Activated B cell treated with CpG ODN at 0.5 μM for 24 hours (primary cell): ENCODE measurements at regions not wholly inside any gene's neighbourhood (a gene's known extent, or its start where the extent isn't known, plus 50 kb on each side); places are given as distances from the start of the nearest gene placed in this dataset.

Source experiments
- ATAC-seq: fragments of 200-7000 bp; cut with Tn5 transposase; one replicate; pipeline ENCODE4 v1.10.0; 2021; ENCODE audit warnings: low read depth, mild to moderate bottlenecking, moderate library complexity
- CTCF ChIA-PET: fragments of 350-600 bp; sonication (Branson Sonifier 250); formaldehyde crosslinking; loops from one replicate; lab custom pipeline; 2021; ENCODE audit warnings: antibody characterized with exemption; lab: Charles Lee
- POLR2A ChIA-PET: fragments of 350-600 bp; sonication (Branson Sonifier 250); formaldehyde crosslinking; loops from one replicate; lab custom pipeline; 2021; ENCODE audit warnings: antibody characterized with exemption; lab: Charles Lee
- DNase-seq: peaks from one replicate; pipeline ENCODE4 v3.0.0; 2022
- H3K27ac Mint-ChIP-seq: one replicate; pipeline ENCODE4 v1.8.0; 2020; ENCODE audit warnings: mixed read lengths
- H3K27me3 Mint-ChIP-seq: one replicate; pipeline ENCODE4 v1.8.0; 2021; ENCODE audit warnings: mixed read lengths
- H3K36me3 Mint-ChIP-seq: one replicate; pipeline ENCODE4 v1.8.0; 2021; ENCODE audit warnings: low read depth, mixed read lengths
- H3K4me1 Mint-ChIP-seq: one replicate; pipeline ENCODE4 v1.8.0; 2021; ENCODE audit warnings: mixed read lengths
- H3K4me3 Mint-ChIP-seq: one replicate; pipeline ENCODE4 v1.8.0; 2020; ENCODE audit warnings: mild to moderate bottlenecking, mixed read lengths
- H3K9me3 Mint-ChIP-seq: one replicate; pipeline ENCODE4 v1.8.0; 2020; ENCODE audit warnings: mixed read lengths
- intact Hi-C: fragments of 100-400 bp; cut with micrococcal nuclease; formaldehyde crosslinking; loops from one replicate; pipeline ENCODE4 v1.15.1; 2024
- TF ChIP-seq, protein P1 (sequence below): fragments of 200-600 bp; IDR thresholded peaks from one replicate; pipeline ENCODE4 v1.8.0; 2022; ENCODE audit warnings: antibody characterized with exemption, mild to moderate bottlenecking

- POLR2A ChIA-PET, result no interaction called here
- TF ChIP-seq, protein P1, sequence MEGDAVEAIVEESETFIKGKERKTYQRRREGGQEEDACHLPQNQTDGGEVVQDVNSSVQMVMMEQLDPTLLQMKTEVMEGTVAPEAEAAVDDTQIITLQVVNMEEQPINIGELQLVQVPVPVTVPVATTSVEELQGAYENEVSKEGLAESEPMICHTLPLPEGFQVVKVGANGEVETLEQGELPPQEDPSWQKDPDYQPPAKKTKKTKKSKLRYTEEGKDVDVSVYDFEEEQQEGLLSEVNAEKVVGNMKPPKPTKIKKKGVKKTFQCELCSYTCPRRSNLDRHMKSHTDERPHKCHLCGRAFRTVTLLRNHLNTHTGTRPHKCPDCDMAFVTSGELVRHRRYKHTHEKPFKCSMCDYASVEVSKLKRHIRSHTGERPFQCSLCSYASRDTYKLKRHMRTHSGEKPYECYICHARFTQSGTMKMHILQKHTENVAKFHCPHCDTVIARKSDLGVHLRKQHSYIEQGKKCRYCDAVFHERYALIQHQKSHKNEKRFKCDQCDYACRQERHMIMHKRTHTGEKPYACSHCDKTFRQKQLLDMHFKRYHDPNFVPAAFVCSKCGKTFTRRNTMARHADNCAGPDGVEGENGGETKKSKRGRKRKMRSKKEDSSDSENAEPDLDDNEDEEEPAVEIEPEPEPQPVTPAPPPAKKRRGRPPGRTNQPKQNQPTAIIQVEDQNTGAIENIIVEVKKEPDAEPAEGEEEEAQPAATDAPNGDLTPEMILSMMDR, result no peak
- no peaks in the 10 kb centered on the region for H3K36me3 Mint-ChIP-seq
- H3K4me3 Mint-ChIP-seq, result no peak overlapping the region
- DNase-seq (no peak), ATAC-seq (no peak)
- H3K9me3 Mint-ChIP-seq, result no peaks in the 10 kb centered on the region
- H3K27ac Mint-ChIP-seq, result no peak overlapping the region
- CTCF ChIA-PET, result no interaction called here
- no peaks in the 10 kb centered on the region for H3K4me1 Mint-ChIP-seq
- intact Hi-C loops, result no loop called here
- H3K27me3 Mint-ChIP-seq, result peaks cover 1% of the 10 kb centered on the region
Observed at GRCh38 chr1:55468142-55468795, 253.1 kb upstream of the USP24 start.

DNA sequence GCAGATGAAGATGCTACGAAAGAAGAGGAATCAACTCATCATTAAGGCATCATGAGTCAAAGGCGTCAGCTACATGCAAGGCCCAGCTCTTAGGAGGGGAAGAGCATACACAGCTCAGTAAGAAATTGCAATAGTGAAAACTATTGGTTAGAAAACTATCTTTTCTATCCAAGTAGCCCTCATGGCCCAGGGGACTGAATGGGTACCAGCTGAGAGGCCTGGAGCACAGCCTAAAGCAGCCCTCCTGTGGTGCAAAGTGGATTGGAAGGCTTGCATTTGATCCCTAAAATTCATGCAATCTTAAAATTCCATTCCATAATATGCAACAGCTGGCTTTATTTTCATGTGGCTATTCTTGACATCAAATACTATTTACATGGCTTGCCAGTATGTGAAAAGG, 251.8 kb upstream of the USP24 start:
- Mint-ChIP-seq H3K27me3 (peaks cover 2% of the 10 kb centered on the region), H3K4me3 (no peak overlapping the region), H3K36me3 (no peaks in the 10 kb centered on the region), H3K4me1 (no peaks in the 10 kb centered on the region), H3K27ac (no peak overlapping the region), H3K9me3 (no peaks in the 10 kb centered on the region)
- TF ChIP-seq, protein P1, result no peak
- ATAC-seq, result no peak
- intact Hi-C loops, result no loop called here
- CTCF ChIA-PET, result interaction anchor here (1.0 kb wide), 1 partner anchor 12 kb away, joined by 3 read pairs; no protein-coding TSS in a partner anchor
- no peak for DNase-seq
- POLR2A ChIA-PET, result no interaction called here

DNA sequence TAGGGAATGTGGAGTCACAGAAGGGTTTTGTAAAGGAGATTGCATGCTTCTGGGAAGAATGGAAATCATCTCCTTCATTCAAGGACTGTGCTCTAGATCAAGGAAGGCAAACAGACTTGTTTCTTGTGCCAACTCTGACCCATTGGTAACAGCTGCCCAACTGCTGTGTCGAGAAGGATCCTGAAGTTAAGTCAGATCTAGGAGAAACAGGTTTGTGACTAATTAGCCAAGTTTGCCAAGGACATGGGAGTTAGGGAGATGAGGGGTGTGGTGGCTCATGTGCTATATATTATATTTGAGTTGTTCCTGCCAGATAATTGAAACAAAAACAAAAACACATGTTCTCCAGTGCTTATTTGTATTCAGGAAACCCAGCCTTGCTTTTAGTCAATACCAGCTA, 251.2 kb upstream of the USP24 start:
- H3K4me3 Mint-ChIP-seq, result no peak overlapping the region
- H3K36me3 Mint-ChIP-seq, result no peaks in the 10 kb centered on the region
- POLR2A ChIA-PET, result no interaction called here
- peaks cover 2% of the 10 kb centered on the region for H3K27me3 Mint-ChIP-seq
- H3K4me1 Mint-ChIP-seq, result no peaks in the 10 kb centered on the region
- CTCF ChIA-PET, result interaction anchor here (1.0 kb wide), 1 partner anchor 12 kb away, joined by 3 read pairs; no protein-coding TSS in a partner anchor
- DNase-seq (no peak), ATAC-seq (no peak)
- intact Hi-C loops, result no loop called here
- H3K27ac Mint-ChIP-seq, result no peak overlapping the region
- TF ChIP-seq, protein P1, result no peak
- no peaks in the 10 kb centered on the region for H3K9me3 Mint-ChIP-seq

- Mint-ChIP-seq H3K27ac (no peak overlapping the region), H3K4me3 (no peak overlapping the region), H3K9me3 (no peaks in the 10 kb centered on the region), H3K4me1 (no peaks in the 10 kb centered on the region), H3K27me3 (peaks cover 2% of the 10 kb centered on the region), H3K36me3 (no peaks in the 10 kb centered on the region)
- intact Hi-C loops, result no loop called here
- no peak for ATAC-seq
- no peak for DNase-seq
- CTCF ChIA-PET, result interaction anchor here (1.3 kb wide), 1 partner anchor 1120 kb away, joined by 3 read pairs; no protein-coding TSS in a partner anchor
- POLR2A ChIA-PET, result no interaction called here
- TF ChIP-seq, protein P1, result no peak
Observed at GRCh38 chr1:55464550-55464949, 249.4 kb upstream of the USP24 start.

DNA sequence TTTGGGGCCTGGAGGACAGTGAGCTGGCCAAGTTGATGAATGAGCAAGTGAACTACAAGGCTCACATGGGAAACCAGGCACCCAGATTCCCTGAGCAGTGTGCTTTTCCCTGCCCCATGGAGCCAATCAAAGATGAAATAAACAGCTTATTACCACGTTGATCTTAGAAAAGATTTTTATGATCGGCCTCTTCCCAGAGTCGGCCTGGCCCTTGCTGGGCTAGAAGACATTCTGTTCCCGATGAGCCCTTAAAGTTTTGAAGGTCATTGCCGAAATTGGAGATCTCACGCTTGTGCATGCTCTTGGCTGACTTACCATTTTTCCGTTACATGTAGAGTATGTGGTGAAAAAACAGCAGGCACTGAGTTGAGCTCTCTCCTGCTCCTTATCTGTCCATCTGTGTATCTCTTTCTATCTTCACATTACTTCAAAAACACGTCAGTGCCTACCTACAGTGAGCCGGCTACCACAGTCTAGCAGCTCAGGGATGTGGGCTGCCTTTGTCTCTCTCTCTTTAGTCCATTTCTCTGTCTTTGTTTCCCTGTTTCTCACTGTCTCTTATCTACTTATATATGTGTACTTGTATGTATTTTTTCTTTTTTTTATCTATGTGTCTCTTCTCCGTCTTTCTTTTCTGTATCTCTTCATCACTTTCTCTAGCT, 248.8 kb upstream of the USP24 start:
- intact Hi-C loops, result no loop called here
- Mint-ChIP-seq H3K27me3 (peaks cover 2% of the 10 kb centered on the region), H3K4me1 (no peaks in the 10 kb centered on the region), H3K9me3 (no peaks in the 10 kb centered on the region), H3K36me3 (no peaks in the 10 kb centered on the region), H3K4me3 (no peak overlapping the region), H3K27ac (no peak overlapping the region)
- TF ChIP-seq, protein P1, result no peak
- DNase-seq (no peak), ATAC-seq (no peak)
- CTCF ChIA-PET, result interaction anchor here (1.3 kb wide), 1 partner anchor 1120 kb away, joined by 3 read pairs; no protein-coding TSS in a partner anchor
- POLR2A ChIA-PET, result no interaction called here
